ENCODE measurements at regions not wholly inside any gene's neighbourhood (a gene's known extent, or its start where the extent isn't known, plus 50 kb on each side); places are given as distances from the start of the nearest gene placed in this dataset.

GRCh38 chr7:110001254-110001938, 1089.5 kb upstream of the LRRN3 start:
- Mint-ChIP-seq H3K27me3 (ENCODE audit: low read depth) (no peaks in the 10 kb centered on the region), H3K9me3 (no peaks in the 10 kb centered on the region), H3K4me1 (peaks cover 3% of the 10 kb centered on the region), H3K27ac (ENCODE audit: unreplicated experiment) (peak overlapping the region; percentile 65), H3K4me3 (no peak overlapping the region), H3K36me3 (ENCODE audit: low read depth) (no peaks in the 10 kb centered on the region)
- DNase-seq (ENCODE audit: low read depth, low spot score) = no peak
- TF ChIP-seq CTCF (conservative IDR thresholded peaks at IDR 0.05) = no peak

GRCh38 chr7:110003827-110004226, 1087.1 kb upstream of the LRRN3 start:
- H3K27ac Mint-ChIP-seq (ENCODE audit: unreplicated experiment) = no peak overlapping the region
- no peaks in the 10 kb centered on the region for H3K9me3 Mint-ChIP-seq
- DNase-seq (ENCODE audit: low read depth, low spot score) = no peak
- H3K4me1 Mint-ChIP-seq = peaks cover 3% of the 10 kb centered on the region
- H3K4me3 Mint-ChIP-seq = no peak overlapping the region
- TF ChIP-seq CTCF (conservative IDR thresholded peaks at IDR 0.05) = no peak
- no peaks in the 10 kb centered on the region for H3K27me3 Mint-ChIP-seq (ENCODE audit: low read depth)
- no peaks in the 10 kb centered on the region for H3K36me3 Mint-ChIP-seq (ENCODE audit: low read depth)

- no peaks in the 10 kb centered on the region for H3K9me3 Mint-ChIP-seq
- no peak for DNase-seq (ENCODE audit: low read depth, low spot score)
- H3K36me3 Mint-ChIP-seq (ENCODE audit: low read depth) = no peaks in the 10 kb centered on the region
- no peak overlapping the region for H3K4me3 Mint-ChIP-seq
- no peak overlapping the region for H3K27ac Mint-ChIP-seq (ENCODE audit: unreplicated experiment)
- no peak for TF ChIP-seq CTCF (conservative IDR thresholded peaks at IDR 0.05)
- H3K27me3 Mint-ChIP-seq (ENCODE audit: low read depth) = no peaks in the 10 kb centered on the region
- no peaks in the 10 kb centered on the region for H3K4me1 Mint-ChIP-seq
These were observed 1083.4 kb upstream of the LRRN3 start for GRCh38 chr7:110007320-110008063.

GRCh38 chr7:110010359-110010758, 1080.6 kb upstream of the LRRN3 start:
- no peak overlapping the region for H3K27ac Mint-ChIP-seq (ENCODE audit: unreplicated experiment)
- no peak for TF ChIP-seq CTCF (conservative IDR thresholded peaks at IDR 0.05)
- H3K27me3 Mint-ChIP-seq (ENCODE audit: low read depth) = no peaks in the 10 kb centered on the region
- H3K4me3 Mint-ChIP-seq = no peak overlapping the region
- no peaks in the 10 kb centered on the region for H3K4me1 Mint-ChIP-seq
- DNase-seq (ENCODE audit: low read depth, low spot score) = no peak
- H3K36me3 Mint-ChIP-seq (ENCODE audit: low read depth) = no peaks in the 10 kb centered on the region
- H3K9me3 Mint-ChIP-seq = no peaks in the 10 kb centered on the region

- H3K36me3 Mint-ChIP-seq (ENCODE audit: low read depth) = no peaks in the 10 kb centered on the region
- H3K4me1 Mint-ChIP-seq = no peaks in the 10 kb centered on the region
These were observed 1073.5 kb upstream of the LRRN3 start for GRCh38 chr7:110017405-110017804.

More at GRCh38 chr7:110017405-110017804, 1073.5 kb upstream of the LRRN3 start:
- no peak for TF ChIP-seq CTCF (conservative IDR thresholded peaks at IDR 0.05)
- no peaks in the 10 kb centered on the region for H3K9me3 Mint-ChIP-seq
- no peak for DNase-seq (ENCODE audit: low read depth, low spot score)
- H3K27ac Mint-ChIP-seq (ENCODE audit: unreplicated experiment) = no peak overlapping the region
- H3K27me3 Mint-ChIP-seq (ENCODE audit: low read depth) = no peaks in the 10 kb centered on the region
- H3K4me3 Mint-ChIP-seq = no peak overlapping the region

Measured in neural crest cell (in vitro differentiated cells).